ENCODE measurements at regions not wholly inside any gene's neighbourhood (a gene's known extent, or its start where the extent isn't known, plus 50 kb on each side); places are given as distances from the start of the nearest gene placed in this dataset.

DNA sequence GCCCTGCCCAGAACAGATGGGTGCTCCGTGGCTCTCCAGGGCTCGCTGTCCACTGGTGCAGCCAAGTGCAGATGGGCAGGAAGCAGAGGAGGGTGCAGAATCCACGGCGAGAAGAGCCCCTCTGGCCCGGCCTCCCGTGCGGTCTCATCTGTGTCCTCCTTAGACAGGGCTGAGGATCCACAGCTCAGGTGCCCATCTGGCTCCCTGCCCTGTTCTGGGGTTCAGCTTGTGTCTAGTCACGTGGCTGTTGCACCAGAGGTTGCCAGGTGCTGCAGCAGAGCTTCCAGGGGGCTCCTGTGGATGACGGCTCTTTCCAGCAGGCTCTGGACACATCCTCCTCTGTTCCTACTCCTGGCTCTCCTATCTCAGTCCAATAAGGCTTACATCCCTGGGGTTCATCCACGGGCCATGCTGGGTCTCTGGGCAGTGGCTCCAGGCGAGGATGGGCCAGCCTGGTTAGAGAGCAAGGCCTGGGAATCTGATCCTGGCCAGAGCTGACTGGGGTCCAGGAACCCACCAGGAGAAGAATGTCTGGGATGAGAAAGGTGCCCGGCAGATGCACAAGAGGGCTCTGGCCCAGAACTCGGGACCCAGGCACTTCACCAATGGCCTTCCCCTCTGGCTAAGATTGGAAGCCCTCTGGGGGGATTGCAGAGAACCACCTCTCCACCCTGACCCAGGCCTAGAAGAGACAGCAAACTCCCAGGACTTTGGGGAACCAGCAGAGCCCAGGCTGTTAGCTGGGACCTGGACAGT, 116.3 kb upstream of the ID2 start:
- Mint-ChIP-seq H3K9me3 (peaks cover 11% of the 10 kb centered on the region), H3K27ac (no peak overlapping the region), H3K27me3 (no peaks in the 10 kb centered on the region), H3K36me3 (ENCODE audit: low read depth) (no peaks in the 10 kb centered on the region), H3K4me1 (ENCODE audit: low read depth) (peaks cover 1% of the 10 kb centered on the region), H3K4me3 (no peak overlapping the region)
- DNase-seq, result no peak

DNA sequence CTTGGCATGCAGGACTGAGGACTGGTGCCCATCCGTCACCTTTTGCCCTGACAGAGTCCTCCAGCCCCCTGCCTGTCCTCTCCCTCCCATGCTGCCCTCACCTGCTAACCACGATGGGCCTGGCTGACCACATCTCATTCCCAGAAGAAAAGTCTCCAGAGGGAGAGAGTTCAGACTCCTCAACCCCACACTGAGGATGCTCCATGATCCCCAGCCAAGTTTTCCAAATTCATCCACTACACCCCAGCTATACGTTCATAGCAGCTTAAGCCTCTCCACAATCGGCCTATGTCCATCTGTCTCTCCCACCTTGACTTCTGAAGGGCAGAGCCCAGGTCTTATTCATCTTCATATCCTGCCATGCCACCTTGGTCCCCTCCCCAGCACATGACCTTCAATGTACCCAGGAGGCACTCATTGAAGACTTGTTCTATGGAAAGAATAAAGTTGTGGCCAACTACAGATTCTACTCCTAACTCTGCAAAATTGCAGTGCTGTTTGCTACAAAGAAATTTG, 115.6 kb upstream of the ID2 start:
- Mint-ChIP-seq H3K4me1 (ENCODE audit: low read depth) (peaks cover 1% of the 10 kb centered on the region), H3K36me3 (ENCODE audit: low read depth) (no peaks in the 10 kb centered on the region), H3K9me3 (peaks cover 8% of the 10 kb centered on the region), H3K4me3 (no peak overlapping the region), H3K27me3 (no peaks in the 10 kb centered on the region), H3K27ac (peak overlapping the region; percentile 16)
- no peak for DNase-seq

DNA sequence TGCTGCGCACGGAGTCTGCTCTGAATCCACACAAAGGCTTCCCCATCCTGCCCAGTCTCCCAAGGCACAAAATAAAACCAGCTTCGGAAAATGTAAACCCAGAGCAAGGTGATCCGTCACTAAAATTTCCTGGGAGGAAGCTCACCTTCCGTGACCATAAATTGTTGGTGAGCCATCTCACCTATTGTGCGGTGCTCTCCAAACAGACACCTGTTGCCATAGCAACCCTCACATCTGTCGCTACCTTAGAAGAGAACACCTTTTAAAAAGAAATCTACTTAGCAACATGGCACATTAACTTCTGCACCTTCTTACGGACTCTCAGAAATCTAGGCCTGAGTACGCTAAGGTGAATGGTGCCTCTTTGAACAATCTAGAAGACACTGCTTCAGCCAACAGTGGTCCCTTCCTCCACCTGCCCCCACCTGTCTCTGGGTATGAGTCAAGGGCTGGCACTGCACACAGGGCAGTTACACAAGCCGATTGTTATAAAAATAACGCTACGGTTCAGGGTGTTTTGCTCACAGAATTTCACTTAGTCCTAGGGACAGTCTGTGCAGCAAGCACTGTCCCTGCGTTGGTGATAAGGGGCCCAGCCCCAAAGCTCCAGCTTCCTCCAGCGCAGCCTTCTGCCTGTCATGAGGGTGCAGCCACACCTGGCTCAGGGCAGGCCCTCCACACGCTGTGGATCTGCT, 114.9 kb upstream of the ID2 start:
- Mint-ChIP-seq H3K27ac (no peak overlapping the region), H3K9me3 (peaks cover 6% of the 10 kb centered on the region), H3K4me1 (ENCODE audit: low read depth) (peaks cover 1% of the 10 kb centered on the region), H3K36me3 (ENCODE audit: low read depth) (no peaks in the 10 kb centered on the region), H3K27me3 (no peaks in the 10 kb centered on the region), H3K4me3 (no peak overlapping the region)
- no peak for DNase-seq

DNA sequence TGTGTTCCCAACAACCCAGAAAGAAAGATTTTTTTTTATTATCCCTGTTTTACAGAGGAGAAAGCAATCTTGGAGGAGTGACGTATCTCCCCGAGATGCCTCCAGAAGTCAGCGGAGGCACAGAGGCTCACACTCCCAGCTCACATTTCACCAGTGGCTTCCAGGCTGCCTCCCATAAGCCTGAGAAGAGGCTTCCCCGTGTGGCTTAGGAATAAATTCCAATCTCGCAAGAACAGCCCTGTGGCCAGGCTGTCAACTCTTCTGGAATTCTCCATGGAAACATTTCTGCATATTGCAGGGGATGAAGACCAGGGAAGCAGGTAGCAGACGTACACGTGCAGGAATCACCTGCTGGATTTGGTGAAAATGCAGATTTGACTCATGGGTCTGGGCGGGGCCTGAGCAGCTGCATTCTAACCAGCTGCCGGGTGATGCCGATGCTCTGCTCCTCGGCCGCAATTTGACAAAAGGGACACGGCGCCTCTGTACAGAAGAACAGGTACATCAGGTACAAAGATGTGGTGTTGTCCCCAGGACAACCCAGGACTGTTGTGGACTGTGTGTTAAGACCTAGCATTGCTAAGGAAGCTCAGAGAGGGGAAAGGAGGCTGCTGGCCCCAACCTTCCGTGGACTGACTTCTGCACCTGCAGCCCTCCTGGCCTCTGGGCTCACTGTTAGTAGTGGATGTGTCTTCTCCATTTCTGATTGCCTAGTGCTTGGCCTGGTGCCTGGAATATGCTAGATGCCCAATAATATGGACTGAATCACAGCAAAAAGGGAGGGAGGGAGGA, 114.2 kb upstream of the ID2 start:
- Mint-ChIP-seq H3K9me3 (no peaks in the 10 kb centered on the region), H3K27me3 (no peaks in the 10 kb centered on the region), H3K27ac (no peak overlapping the region), H3K4me3 (no peak overlapping the region), H3K36me3 (ENCODE audit: low read depth) (no peaks in the 10 kb centered on the region), H3K4me1 (ENCODE audit: low read depth) (peaks cover 1% of the 10 kb centered on the region)
- no peak for DNase-seq

DNA sequence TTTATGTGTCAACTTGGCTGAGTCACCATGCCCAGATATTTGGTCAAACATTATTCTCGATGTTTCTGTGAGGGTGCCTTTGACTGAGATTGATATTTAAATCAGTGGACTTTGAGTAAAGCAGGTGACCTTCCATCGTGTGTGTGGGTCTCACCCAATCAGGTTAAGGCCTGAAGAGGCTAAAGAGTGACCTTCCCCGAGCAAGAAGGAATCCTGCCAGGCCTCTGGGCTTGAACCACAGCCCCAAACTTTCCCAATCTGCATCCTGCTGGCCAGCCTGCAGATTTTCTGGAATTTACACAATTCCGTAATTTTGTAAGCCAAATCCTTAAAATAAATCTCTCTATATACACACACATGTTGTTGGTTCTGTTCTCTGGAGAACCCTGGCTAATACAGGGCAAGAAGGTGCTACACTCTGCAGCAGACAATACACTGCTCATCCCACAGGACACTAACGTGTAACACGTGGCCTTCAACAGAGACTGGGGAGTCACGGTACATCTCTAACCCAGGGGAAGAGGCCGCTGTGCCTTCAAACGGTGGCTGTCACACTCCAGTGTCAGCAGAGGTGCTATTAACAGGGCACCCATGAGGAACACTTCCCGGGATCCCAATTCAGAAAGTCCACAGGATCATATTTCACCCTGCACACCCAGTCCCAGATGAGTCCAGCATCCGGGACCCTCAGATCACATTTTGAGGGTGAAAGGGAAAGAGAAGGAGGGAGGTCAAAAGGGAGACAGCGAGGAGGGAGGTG, 113.1 kb upstream of the ID2 start:
- Mint-ChIP-seq H3K4me1 (ENCODE audit: low read depth) (peaks cover 1% of the 10 kb centered on the region), H3K27ac (no peak overlapping the region)
- no peak for DNase-seq

DNA sequence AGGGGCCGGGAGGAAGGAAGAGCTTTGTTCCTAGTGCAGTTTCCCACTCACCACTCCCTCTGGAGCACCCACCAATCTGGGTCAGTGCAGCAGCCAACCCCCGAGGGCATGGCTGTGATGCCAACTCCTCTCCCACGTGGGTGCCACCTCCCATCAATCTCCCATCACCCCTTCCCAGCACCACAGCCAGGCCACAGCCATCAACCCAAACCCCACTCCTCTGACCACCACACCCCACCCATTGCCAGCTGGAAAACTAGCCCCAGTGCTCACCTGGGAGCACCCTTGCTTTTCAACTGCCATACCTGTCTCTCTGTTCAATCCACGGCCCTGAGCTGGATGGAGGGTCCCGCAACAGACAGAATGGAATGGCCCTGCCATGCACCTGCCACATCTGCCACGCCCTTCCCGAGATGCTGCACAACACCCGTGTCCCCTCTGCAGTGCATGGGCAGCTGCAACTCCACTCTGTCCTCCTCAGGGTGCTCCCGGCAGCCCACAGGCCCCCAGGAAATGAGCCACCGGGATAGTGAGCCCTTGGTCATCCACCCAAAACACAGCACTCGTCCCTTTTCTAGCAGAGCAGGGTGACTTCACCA, 112.4 kb upstream of the ID2 start:
- Mint-ChIP-seq H3K4me3 (no peak overlapping the region), H3K9me3 (no peaks in the 10 kb centered on the region), H3K27me3 (no peaks in the 10 kb centered on the region), H3K4me1 (ENCODE audit: low read depth) (peaks cover 5% of the 10 kb centered on the region), H3K36me3 (ENCODE audit: low read depth) (no peaks in the 10 kb centered on the region), H3K27ac (no peak overlapping the region)
- DNase-seq, result no peak

More for the DNA sequence above, 113.1 kb upstream of the ID2 start:
- Mint-ChIP-seq H3K27me3 (no peaks in the 10 kb centered on the region), H3K4me3 (no peak overlapping the region), H3K9me3 (no peaks in the 10 kb centered on the region), H3K36me3 (ENCODE audit: low read depth) (no peaks in the 10 kb centered on the region)

DNA sequence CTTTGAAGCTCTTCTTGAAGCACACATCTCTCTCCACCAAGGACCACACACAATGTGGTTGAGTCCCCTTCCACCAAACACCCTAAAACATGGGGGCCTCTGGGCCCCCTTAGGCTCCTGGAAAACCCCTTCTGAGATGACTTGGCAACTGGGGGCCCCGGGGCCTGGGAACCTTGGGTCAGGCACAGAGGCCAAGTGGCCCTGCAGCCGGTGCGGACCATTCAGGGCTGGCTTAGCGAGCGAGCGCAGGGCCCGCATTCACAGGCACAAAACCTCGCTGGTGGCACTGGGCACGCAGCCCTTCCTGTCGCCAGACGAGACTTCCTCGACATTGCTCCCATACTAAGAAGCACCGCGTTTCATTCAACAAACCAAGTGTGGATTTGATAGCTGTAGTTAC, 111.2 kb upstream of the ID2 start:
- Mint-ChIP-seq H3K4me3 (no peak overlapping the region), H3K27me3 (peaks cover 3% of the 10 kb centered on the region), H3K36me3 (ENCODE audit: low read depth) (no peaks in the 10 kb centered on the region), H3K4me1 (ENCODE audit: low read depth) (peaks cover 18% of the 10 kb centered on the region), H3K27ac (no peak overlapping the region), H3K9me3 (no peaks in the 10 kb centered on the region)
- DNase-seq, result no peak

DNA sequence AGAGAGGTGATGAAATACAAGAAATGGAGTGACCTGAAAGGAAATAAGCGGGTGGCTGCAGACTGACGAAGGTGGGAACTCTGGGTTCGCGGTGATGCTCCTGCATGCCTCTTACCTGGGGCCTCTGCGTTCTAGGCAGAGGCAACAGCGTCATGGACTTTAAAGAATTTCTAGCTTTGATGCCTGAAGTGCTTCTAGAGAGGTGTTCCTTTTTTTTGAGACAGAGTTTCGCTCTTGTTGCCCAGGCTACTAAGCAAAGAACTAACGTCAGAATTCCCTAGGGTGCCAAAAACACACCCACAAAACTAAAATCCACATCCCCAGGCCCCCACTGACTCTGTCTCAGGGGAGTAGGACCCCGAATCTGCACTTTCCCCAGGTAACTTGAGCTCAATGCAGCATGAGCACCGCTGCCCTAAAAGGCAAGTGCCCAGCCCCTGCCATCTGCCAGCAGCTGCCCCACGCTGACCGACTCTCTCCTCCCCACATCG, 110.5 kb upstream of the ID2 start:
- Mint-ChIP-seq H3K27ac (no peak overlapping the region), H3K27me3 (peaks cover 3% of the 10 kb centered on the region), H3K36me3 (ENCODE audit: low read depth) (no peaks in the 10 kb centered on the region), H3K4me1 (ENCODE audit: low read depth) (peaks cover 25% of the 10 kb centered on the region), H3K9me3 (no peaks in the 10 kb centered on the region), H3K4me3 (no peak overlapping the region)
- no peak for DNase-seq

DNA sequence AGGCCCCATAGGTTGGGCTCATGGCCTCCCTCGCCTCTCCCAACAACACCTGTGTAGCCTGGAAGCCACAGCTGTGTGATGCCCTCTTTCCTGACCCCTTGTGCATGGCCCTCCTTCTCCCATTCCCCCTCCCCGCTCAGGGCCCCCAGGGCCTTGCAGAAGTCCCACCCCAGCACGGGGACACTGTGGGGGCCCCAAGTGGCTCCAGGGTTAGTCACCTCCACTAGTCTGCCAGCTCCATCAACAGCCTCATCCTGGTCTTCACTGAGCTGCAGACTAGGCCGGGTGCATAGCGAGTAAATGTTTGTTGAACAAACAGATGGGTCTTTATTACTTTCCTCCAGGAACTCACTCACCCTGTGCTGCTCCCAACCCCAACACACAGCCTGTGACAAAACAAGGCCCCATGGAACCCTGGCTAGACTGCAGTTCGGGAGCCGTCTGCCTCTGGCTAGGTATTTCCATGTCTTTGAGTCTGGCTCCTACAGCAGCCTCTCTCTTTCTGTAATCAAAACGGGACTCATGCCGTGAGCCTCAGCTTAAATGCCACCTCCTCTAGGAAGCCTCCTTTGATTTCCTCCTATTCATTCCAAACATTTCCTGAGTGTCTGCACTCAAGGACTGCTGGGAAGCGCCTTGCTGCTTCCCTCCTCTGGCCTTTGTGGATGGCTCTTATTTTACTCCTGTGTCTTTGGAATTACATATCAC, 109.9 kb upstream of the ID2 start:
- Mint-ChIP-seq H3K4me1 (ENCODE audit: low read depth) (peaks cover 31% of the 10 kb centered on the region), H3K4me3 (no peak overlapping the region), H3K27me3 (peaks cover 3% of the 10 kb centered on the region), H3K27ac (no peak overlapping the region), H3K9me3 (no peaks in the 10 kb centered on the region), H3K36me3 (ENCODE audit: low read depth) (no peaks in the 10 kb centered on the region)
- no peak for DNase-seq

DNA sequence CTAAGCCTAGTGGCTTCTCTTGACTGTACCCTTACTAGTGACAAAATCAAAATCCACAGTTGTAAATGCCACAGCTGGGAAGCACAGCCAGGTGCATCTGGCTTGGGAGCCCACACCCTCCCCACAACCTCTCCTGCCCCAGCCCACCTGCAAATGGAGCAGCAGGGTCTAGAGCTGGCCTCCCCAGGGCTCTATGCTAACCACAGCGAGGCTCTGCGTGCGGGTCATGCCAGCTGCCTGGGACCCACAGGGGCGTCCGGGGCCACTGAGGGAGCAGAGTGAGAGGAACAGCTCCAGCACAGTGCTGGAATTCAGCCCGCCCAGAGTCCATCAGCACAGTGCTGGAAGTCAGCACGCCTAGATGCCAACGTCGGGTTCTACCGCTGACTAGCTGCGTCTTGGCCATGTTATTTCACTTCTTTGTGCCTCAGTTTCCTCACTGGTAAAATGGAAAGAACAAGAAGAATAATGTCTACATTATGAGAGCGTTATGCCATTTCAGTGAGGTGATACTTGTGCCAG, 109.1 kb upstream of the ID2 start:
- no peak for DNase-seq
- Mint-ChIP-seq H3K27me3 (peaks cover 3% of the 10 kb centered on the region), H3K36me3 (ENCODE audit: low read depth) (no peaks in the 10 kb centered on the region), H3K4me3 (no peak overlapping the region), H3K27ac (no peak overlapping the region), H3K9me3 (no peaks in the 10 kb centered on the region), H3K4me1 (ENCODE audit: low read depth) (peaks cover 39% of the 10 kb centered on the region)

DNA sequence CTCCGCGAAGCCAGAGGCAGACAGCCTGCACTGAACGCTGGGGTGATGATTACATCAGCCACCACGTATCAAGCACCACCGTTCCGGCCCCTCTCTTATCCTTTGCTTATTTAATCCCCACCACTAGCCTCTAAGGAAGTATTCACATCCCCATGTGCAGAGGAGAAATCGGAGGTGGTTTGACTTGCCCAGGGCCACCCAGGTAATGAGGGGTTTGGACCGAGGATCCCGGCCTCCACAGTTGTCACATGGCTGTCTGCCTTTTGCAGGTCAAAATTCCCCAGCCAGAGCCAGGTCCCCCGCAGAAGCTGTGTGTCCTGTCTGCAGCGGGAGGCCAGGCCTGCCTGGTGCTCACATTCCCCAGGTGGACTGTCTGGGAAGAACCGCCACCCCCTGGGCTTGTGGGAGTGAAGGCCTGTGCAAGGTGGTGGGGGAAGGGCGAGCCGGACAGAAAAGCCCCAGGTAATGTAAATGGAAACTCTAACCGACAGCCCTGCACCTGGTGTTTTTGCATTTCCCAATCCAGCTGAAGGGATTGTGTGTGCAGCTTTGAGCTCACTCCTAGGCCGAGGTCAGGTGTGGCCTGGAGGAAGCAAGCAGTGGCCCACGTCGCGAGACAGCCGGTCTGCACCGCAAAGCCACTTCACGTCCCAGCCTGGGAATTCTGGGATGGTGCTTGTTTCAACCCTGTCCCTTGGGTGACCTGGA, 108.5 kb upstream of the ID2 start:
- H3K4me3 Mint-ChIP-seq, result no peak overlapping the region
- DNase-seq, result no peak
- peaks cover 41% of the 10 kb centered on the region for H3K4me1 Mint-ChIP-seq (ENCODE audit: low read depth)

DNA sequence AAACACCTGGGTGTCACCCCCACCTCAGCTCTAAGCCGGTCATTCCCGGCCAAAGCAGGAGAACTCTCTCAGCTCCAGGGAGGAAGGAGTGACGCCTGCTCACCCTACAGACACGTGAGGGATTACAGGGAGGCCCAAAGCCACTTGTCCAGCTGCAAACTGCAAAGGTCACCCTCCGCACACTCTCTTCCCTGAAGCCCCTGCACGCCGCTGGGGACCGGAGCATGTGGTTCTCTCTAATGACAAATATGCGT, 108.0 kb upstream of the ID2 start:
- H3K36me3 Mint-ChIP-seq (ENCODE audit: low read depth), result no peaks in the 10 kb centered on the region
- H3K27me3 Mint-ChIP-seq, result peaks cover 3% of the 10 kb centered on the region
- peaks cover 41% of the 10 kb centered on the region for H3K4me1 Mint-ChIP-seq (ENCODE audit: low read depth)
- no peak overlapping the region for H3K27ac Mint-ChIP-seq
- no peak for DNase-seq
- no peaks in the 10 kb centered on the region for H3K9me3 Mint-ChIP-seq
- no peak overlapping the region for H3K4me3 Mint-ChIP-seq

More for the DNA sequence above, 108.5 kb upstream of the ID2 start:
- Mint-ChIP-seq H3K36me3 (ENCODE audit: low read depth) (no peaks in the 10 kb centered on the region), H3K27ac (no peak overlapping the region), H3K9me3 (no peaks in the 10 kb centered on the region), H3K27me3 (peaks cover 3% of the 10 kb centered on the region)

Measured in activated T-cell treated with anti-CD3 and anti-CD28 coated beads, Interleukin-2, amount 50 U/mL, for 24 hours (primary cell).